RWPE2 (cell line): ENCODE measurements at regions not wholly inside any gene's neighbourhood (a gene's known extent, or its start where the extent isn't known, plus 50 kb on each side); places are given as distances from the start of the nearest gene placed in this dataset.

ENCODE experiments used
- ATAC-seq: fragments of 200-7000 bp; cut with Tn5 transposase; 3 replicates; pipeline ENCODE4 v1.9.1; 2021; ENCODE audit warnings: low read depth
- DNase-seq: peaks from one replicate; pipeline ENCODE4 v3.0.0-alpha.2; 2020; ENCODE audit warnings: low spot score
- H3K27ac ChIP-seq: fragments of 450-650 bp; 2 replicates; pipeline ENCODE4 v1.5.1; 2017; ENCODE audit warnings: mild to moderate bottlenecking; ENCODE audit not compliant: poor library complexity, severe bottlenecking
- H3K27me3 ChIP-seq: fragments of 250-450 bp; sonication (Bioruptor Pico); 2 replicates; pipeline ENCODE4 v1.5.1; 2021; ENCODE audit warnings: mild to moderate bottlenecking, moderate library complexity; ENCODE audit not compliant: insufficient read depth, poor library complexity, severe bottlenecking
- H3K36me3 ChIP-seq: fragments of 250-450 bp; sonication (Bioruptor Pico); 2 replicates; pipeline ENCODE4 v1.5.1; 2020; ENCODE audit warnings: low read depth, mild to moderate bottlenecking, moderate library complexity
- H3K4me1 ChIP-seq: fragments of 250-450 bp; sonication (Bioruptor Pico); 2 replicates; pipeline ENCODE4 v1.5.1; 2021; ENCODE audit warnings: mild to moderate bottlenecking, moderate library complexity; ENCODE audit not compliant: insufficient read depth, poor library complexity, severe bottlenecking
- H3K4me3 ChIP-seq: fragments of 250-450 bp; sonication (Bioruptor Pico); 2 replicates; pipeline ENCODE4 v1.5.1; 2021; ENCODE audit warnings: mild to moderate bottlenecking, moderate library complexity; ENCODE audit not compliant: severe bottlenecking
- H3K9me3 ChIP-seq: fragments of 250-450 bp; sonication (Bioruptor Pico); 2 replicates; pipeline ENCODE4 v1.5.1; 2021; ENCODE audit warnings: mild to moderate bottlenecking, moderate library complexity; ENCODE audit not compliant: severe bottlenecking
- CTCF ChIP-seq: fragments of 450-650 bp; IDR thresholded peaks from one replicate; pipeline ENCODE4 v1.5.1; 2017; ENCODE audit warnings: mild to moderate bottlenecking, moderate library complexity; ENCODE audit not compliant: poor library complexity, severe bottlenecking

- Histone ChIP-seq H3K9me3 (no peaks in the 10 kb centered on the region), H3K27me3 (peaks cover 4% of the 10 kb centered on the region), H3K27ac (no peak overlapping the region), H3K4me3 (no peak overlapping the region), H3K4me1 (no peaks in the 10 kb centered on the region), H3K36me3 (no peaks in the 10 kb centered on the region)
- no peak for ATAC-seq
- TF ChIP-seq CTCF = no peak
- DNase-seq = no peak
These were observed 338.6 kb upstream of the ARGLU1 start for GRCh38 chr13:106906426-106906996.

- Histone ChIP-seq H3K36me3 (no peaks in the 10 kb centered on the region), H3K27ac (no peak overlapping the region), H3K4me3 (no peak overlapping the region), H3K27me3 (peaks cover 4% of the 10 kb centered on the region), H3K9me3 (no peaks in the 10 kb centered on the region), H3K4me1 (no peaks in the 10 kb centered on the region)
- ATAC-seq (no peak), DNase-seq (no peak)
- TF ChIP-seq CTCF = no peak
These were observed 337.6 kb upstream of the ARGLU1 start for GRCh38 chr13:106905380-106906162.

GRCh38 chr13:106899442-106899841, 331.5 kb upstream of the ARGLU1 start:
- no peak for TF ChIP-seq CTCF
- Histone ChIP-seq H3K4me3 (no peak overlapping the region), H3K27ac (no peak overlapping the region), H3K9me3 (no peaks in the 10 kb centered on the region), H3K4me1 (no peaks in the 10 kb centered on the region), H3K36me3 (no peaks in the 10 kb centered on the region), H3K27me3 (peaks cover 4% of the 10 kb centered on the region)
- ATAC-seq (peak; percentile 50; the same call in 1 of the 3 replicates), DNase-seq (no peak)

GRCh38 chr13:106898231-106898630, 330.3 kb upstream of the ARGLU1 start:
- Histone ChIP-seq H3K27me3 (peaks cover 4% of the 10 kb centered on the region), H3K4me1 (no peaks in the 10 kb centered on the region), H3K27ac (no peak overlapping the region), H3K9me3 (no peaks in the 10 kb centered on the region), H3K4me3 (no peak overlapping the region), H3K36me3 (no peaks in the 10 kb centered on the region)
- no peak for TF ChIP-seq CTCF
- DNase-seq = no peak
- ATAC-seq = no peak

GRCh38 chr13:106888148-106888547, 320.2 kb upstream of the ARGLU1 start:
- TF ChIP-seq CTCF = no peak
- H3K4me1 ChIP-seq = no peaks in the 10 kb centered on the region
- H3K4me3 ChIP-seq = no peak overlapping the region
- ATAC-seq = no peak
- no peak overlapping the region for H3K27ac ChIP-seq
- DNase-seq = no peak
- no peaks in the 10 kb centered on the region for H3K36me3 ChIP-seq
- peaks cover 3% of the 10 kb centered on the region for H3K27me3 ChIP-seq
- no peaks in the 10 kb centered on the region for H3K9me3 ChIP-seq
